Esophagus muscularis mucosa (tissue), 4 donors: ENCODE measurements at regions not wholly inside any gene's neighbourhood (a gene's known extent, or its start where the extent isn't known, plus 50 kb on each side); places are given as distances from the start of the nearest gene placed in this dataset.

Source experiments
- DNase-seq: peaks from one replicate; pipeline ENCODE4 v3.0.0-alpha.2; 2017; ENCODE audit errors: extremely low spot score
- H3K27ac ChIP-seq, 4 donors: fragments of 200-600 bp; sonication (generic); replicated peaks in 1 of 4; 1 replicate in 3 of 4; 2 replicates in 1 of 4; pipeline ENCODE4 v1.5.1; 2016 to 2019; ENCODE audit warnings: mild to moderate bottlenecking in 1 of 4
- H3K27me3 ChIP-seq, 4 donors: fragments of 200-600 bp; sonication (generic); one replicate each; pipeline versions ENCODE4 v1.5.1 to v1.6.0; 2016 to 2019
- H3K36me3 ChIP-seq, 4 donors: fragments of 200-600 bp; sonication (generic); one replicate each; pipeline ENCODE4 v1.5.1; 2016 to 2019
- H3K4me1 ChIP-seq, 4 donors: fragments of 200-600 bp; sonication (generic); one replicate each; pipeline ENCODE4 v1.5.1; 2016 to 2019
- H3K4me3 ChIP-seq, 4 donors: fragments of 200-600 bp; sonication (generic); 1 replicate in 2 of 4; 2 replicates in 2 of 4; pipeline ENCODE4 v1.5.1; 2016 to 2019; ENCODE audit warnings: mild to moderate bottlenecking in 4 of 4, moderate library complexity in 1 of 4
- H3K9me3 ChIP-seq, 4 donors: fragments of 200-600 bp; sonication (generic); 1 replicate in 3 of 4; 2 replicates in 1 of 4; pipeline ENCODE4 v1.5.1; 2016 to 2019
- EP300 ChIP-seq: sonication (generic); formaldehyde crosslinking; IDR thresholded peaks from one replicate; pipeline ENCODE4 v1.6.1; 2017; ENCODE audit warnings: antibody characterized with exemption
- POLR2A ChIP-seq: fragments of 450-650 bp; IDR thresholded peaks from one replicate; pipeline ENCODE4 v1.6.1; 2017; ENCODE audit warnings: antibody characterized with exemption, moderate library complexity, mild to moderate bottlenecking, low read depth
- POLR2AphosphoS5 ChIP-seq, 2 donors: sonication (generic); formaldehyde crosslinking; IDR thresholded peaks; one replicate each; pipeline ENCODE4 v1.6.1; 2017; ENCODE audit warnings: antibody characterized with exemption in 2 of 2
- WGBS: methylation state at CpG from one replicate; pipeline ENCODE4 v1.1.5; 2018; 5-methylcytosine and 5-hydroxymethylcytosine counted together
- intact Hi-C: fragments of 100-400 bp; cut with DNase I; formaldehyde crosslinking; loops from one replicate; pipeline ENCODE4 v1.15.1; 2023
- TF ChIP-seq, protein P1 (sequence below), 3 experiments: fragments of 200-600 bp in 2 of 3; fragments of 450-650 bp in 1 of 3; sonication (generic) in 2 of 3; IDR thresholded peaks; one replicate each; pipeline ENCODE4 v1.5.1; 2017 to 2019; ENCODE audit warnings: antibody characterized with exemption in 3 of 3, mild to moderate bottlenecking in 2 of 3, moderate library complexity in 1 of 3

DNA sequence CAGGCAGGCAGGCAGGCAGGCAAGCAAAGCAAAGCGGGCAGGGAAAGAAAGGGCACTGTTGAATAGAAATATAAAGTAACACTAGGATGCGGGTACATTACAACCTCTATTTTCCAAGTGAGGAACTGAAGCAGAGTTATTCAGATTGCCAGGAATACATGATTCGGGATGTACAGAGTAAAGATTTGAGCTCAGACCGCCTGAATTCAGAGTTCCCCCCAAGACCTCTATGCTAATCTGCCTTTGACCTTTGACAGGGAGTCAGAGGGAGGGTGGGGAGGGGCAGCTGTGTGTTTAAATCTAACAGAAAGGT, 271.9 kb upstream of the SMIM31 start:
- H3K27me3 ChIP-seq: no peaks in the 10 kb centered on the region
- H3K36me3 ChIP-seq: no peaks in the 10 kb centered on the region
- 64% methylated on average over 4 of the region's 4 CpGs for WGBS
- no peaks in the 10 kb centered on the region for H3K9me3 ChIP-seq
- no peaks in the 10 kb centered on the region for H3K4me1 ChIP-seq
- no peak overlapping the region for H3K27ac ChIP-seq
- H3K4me3 ChIP-seq: no peak overlapping the region
- TF ChIP-seq EP300 (no peak), POLR2A (no peak)
- DNase-seq: no peak
- intact Hi-C loops: no loop called here

DNA sequence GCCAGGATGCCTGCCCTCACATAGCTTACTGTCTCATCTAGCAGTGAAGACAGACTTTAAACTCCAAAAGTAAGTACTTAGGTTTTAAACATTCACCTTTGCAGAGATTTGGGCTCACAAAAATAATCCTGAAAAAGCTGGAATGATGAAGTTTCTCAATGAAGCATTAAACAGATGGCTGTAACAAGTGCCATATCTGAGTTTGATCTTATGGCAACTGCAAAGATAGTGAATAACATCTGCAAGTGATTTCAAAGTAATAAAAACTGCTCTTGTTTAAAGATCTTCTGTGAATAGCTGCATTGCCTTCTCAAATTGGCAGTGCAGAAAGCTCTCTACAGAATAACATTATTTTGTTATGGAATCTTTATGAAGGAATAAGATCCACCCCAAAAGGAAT, 271.2 kb upstream of the SMIM31 start:
- TF ChIP-seq POLR2A (no peak), POLR2AphosphoS5 (IDR thresholded peaks at IDR 0.05) (no peak), EP300 (no peak)
- TF ChIP-seq, protein P1, sequence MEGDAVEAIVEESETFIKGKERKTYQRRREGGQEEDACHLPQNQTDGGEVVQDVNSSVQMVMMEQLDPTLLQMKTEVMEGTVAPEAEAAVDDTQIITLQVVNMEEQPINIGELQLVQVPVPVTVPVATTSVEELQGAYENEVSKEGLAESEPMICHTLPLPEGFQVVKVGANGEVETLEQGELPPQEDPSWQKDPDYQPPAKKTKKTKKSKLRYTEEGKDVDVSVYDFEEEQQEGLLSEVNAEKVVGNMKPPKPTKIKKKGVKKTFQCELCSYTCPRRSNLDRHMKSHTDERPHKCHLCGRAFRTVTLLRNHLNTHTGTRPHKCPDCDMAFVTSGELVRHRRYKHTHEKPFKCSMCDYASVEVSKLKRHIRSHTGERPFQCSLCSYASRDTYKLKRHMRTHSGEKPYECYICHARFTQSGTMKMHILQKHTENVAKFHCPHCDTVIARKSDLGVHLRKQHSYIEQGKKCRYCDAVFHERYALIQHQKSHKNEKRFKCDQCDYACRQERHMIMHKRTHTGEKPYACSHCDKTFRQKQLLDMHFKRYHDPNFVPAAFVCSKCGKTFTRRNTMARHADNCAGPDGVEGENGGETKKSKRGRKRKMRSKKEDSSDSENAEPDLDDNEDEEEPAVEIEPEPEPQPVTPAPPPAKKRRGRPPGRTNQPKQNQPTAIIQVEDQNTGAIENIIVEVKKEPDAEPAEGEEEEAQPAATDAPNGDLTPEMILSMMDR (IDR thresholded peaks at IDR 0.05): no peak
- Histone ChIP-seq H3K9me3 (no peaks in the 10 kb centered on the region), H3K27me3 (no peaks in the 10 kb centered on the region), H3K36me3 (no peaks in the 10 kb centered on the region), H3K4me3 (no peak overlapping the region), H3K27ac (no peak overlapping the region), H3K4me1 (no peaks in the 10 kb centered on the region)
- no peak for DNase-seq
- intact Hi-C loops: no loop called here

DNA sequence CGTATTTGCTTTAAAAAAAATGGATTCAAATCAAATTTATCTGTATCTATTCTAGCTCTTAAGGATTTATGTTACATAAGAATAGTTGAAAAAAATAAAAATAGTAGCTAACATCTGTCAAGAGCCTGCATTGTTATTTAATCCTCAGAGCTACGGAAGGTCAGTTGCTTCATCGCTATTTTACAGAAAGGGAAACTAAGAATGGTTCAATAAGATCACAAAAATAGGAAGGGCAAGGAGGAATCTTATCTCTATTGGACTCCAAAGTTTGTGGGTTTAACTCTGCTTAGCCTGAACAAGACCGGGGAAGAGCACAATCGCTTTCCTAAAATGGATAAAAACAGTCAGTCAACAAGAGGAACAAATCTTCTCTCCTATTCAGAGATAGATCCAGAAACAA, 270.2 kb upstream of the SMIM31 start:
- WGBS: 53% methylated on average over 5 of the region's 5 CpGs
- H3K4me3 ChIP-seq: no peak overlapping the region
- H3K9me3 ChIP-seq: no peaks in the 10 kb centered on the region

DNA sequence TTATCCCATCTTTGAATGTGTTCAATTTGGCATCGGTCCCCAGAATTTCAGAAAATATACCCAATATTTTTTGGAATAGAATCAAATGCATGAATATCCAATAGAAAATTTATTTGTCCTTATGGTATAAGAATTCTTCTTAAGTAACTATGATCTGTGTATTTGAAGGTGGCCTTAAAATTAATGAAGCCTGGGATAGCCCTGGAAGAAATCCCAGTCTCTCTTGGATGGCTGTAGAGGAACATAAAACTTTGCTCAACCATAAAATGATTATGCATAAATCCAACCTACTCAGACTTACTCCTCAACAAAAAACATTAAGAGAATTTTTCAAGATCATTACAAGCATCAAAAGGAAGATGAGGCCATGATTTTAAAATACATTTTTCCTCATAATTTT, 269.4 kb upstream of the SMIM31 start:
- H3K27ac ChIP-seq: no peak overlapping the region
- no peaks in the 10 kb centered on the region for H3K4me1 ChIP-seq
- WGBS: 67% methylated on average over 1 of the region's 1 CpG
- no peak for DNase-seq
- intact Hi-C loops: no loop called here
- no peaks in the 10 kb centered on the region for H3K9me3 ChIP-seq
- no peak overlapping the region for H3K4me3 ChIP-seq
- H3K36me3 ChIP-seq: no peaks in the 10 kb centered on the region
- no peaks in the 10 kb centered on the region for H3K27me3 ChIP-seq
- TF ChIP-seq, protein P1 (IDR thresholded peaks at IDR 0.05): no peak
- no peak for TF ChIP-seq POLR2AphosphoS5 (IDR thresholded peaks at IDR 0.05)
- TF ChIP-seq EP300: no peak
- no peak for TF ChIP-seq POLR2A

More for the DNA sequence above, 270.2 kb upstream of the SMIM31 start:
- intact Hi-C loops: no loop called here
- Histone ChIP-seq H3K27me3 (no peaks in the 10 kb centered on the region), H3K27ac (no peak overlapping the region), H3K36me3 (no peaks in the 10 kb centered on the region), H3K4me1 (no peaks in the 10 kb centered on the region)
- no peak for TF ChIP-seq POLR2AphosphoS5 (IDR thresholded peaks at IDR 0.05)
- TF ChIP-seq, protein P1 (IDR thresholded peaks at IDR 0.05): no peak
- no peak for TF ChIP-seq POLR2A
- no peak for TF ChIP-seq EP300
- DNase-seq: no peak

DNA sequence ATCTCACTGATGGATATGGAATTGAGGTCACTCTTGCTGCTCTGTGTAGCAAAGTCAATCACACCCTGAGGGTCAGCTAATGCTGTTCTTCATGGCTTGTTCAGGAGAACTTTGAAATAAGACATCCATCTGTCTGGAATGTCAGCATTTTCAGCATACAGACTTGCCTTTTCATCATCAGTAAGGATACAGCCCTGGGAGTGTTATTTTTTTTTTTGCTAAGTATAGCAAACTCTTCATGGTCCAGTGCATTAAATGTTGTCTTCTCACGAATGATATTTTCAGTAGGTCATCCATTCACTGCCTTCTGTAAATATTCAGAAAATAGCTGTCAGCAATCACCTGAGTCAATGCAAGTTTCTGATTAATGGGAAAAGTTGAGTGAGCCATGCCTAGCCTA, 268.8 kb upstream of the SMIM31 start:
- Histone ChIP-seq H3K4me1 (no peaks in the 10 kb centered on the region), H3K9me3 (no peaks in the 10 kb centered on the region), H3K4me3 (no peak overlapping the region), H3K27ac (no peak overlapping the region), H3K27me3 (no peaks in the 10 kb centered on the region), H3K36me3 (no peaks in the 10 kb centered on the region)
- no peak for TF ChIP-seq POLR2A
- no peak for TF ChIP-seq EP300
- TF ChIP-seq, protein P1 (IDR thresholded peaks at IDR 0.05): no peak
- TF ChIP-seq POLR2AphosphoS5 (IDR thresholded peaks at IDR 0.05): no peak
- no peak for DNase-seq
- WGBS: 42% methylated on average over 1 of the region's 1 CpG
- intact Hi-C loops: no loop called here
